Sigmoid colon (tissue), 6 donors: ENCODE measurements at regions not wholly inside any gene's neighbourhood (a gene's known extent, or its start where the extent isn't known, plus 50 kb on each side); places are given as distances from the start of the nearest gene placed in this dataset.

Experiments used
- DNase-seq: peaks from one replicate; pipeline ENCODE4 v3.0.0-alpha.2; 2019
- H3K27ac ChIP-seq, 4 donors: fragments of 200-600 bp; sonication (generic); one replicate each; pipeline ENCODE4 v1.5.1; 2016 to 2019; ENCODE audit warnings: mild to moderate bottlenecking in 1 of 4
- H3K27me3 ChIP-seq, 3 donors: fragments of 200-600 bp; sonication (generic); one replicate each; pipeline ENCODE4 v1.5.1; 2019; ENCODE audit warnings: mild to moderate bottlenecking in 1 of 3
- H3K36me3 ChIP-seq, 4 donors: fragments of 200-600 bp; sonication (generic); one replicate each; pipeline ENCODE4 v1.5.1; 2016 to 2019
- H3K4me1 ChIP-seq, 4 donors: fragments of 200-600 bp; sonication (generic); one replicate each; pipeline ENCODE4 v1.5.1; 2017 to 2019
- H3K4me3 ChIP-seq, 4 donors: fragments of 200-600 bp; sonication (generic); one replicate each; pipeline ENCODE4 v1.5.1; 2017 to 2019; ENCODE audit warnings: mild to moderate bottlenecking in 2 of 4, moderate library complexity in 1 of 4
- H3K9me3 ChIP-seq, 4 donors: fragments of 200-600 bp in 3 of 4; sonication (generic) in 3 of 4; one replicate each; pipeline versions ENCODE4 v1.5.1 to v1.6.1; 2013 to 2019
- EP300 ChIP-seq, 4 donors: sonication (generic); formaldehyde crosslinking; IDR thresholded peaks; one replicate each; pipeline ENCODE4 v1.6.1; 2017; ENCODE audit warnings: antibody characterized with exemption in 4 of 4
- POLR2A ChIP-seq, 2 donors: fragments of 450-650 bp; IDR thresholded peaks; one replicate each; pipeline ENCODE4 v1.6.1; 2016; ENCODE audit warnings: antibody characterized with exemption in 2 of 2, mild to moderate bottlenecking in 2 of 2, moderate library complexity in 2 of 2
- POLR2AphosphoS5 ChIP-seq, 4 donors: sonication (generic); formaldehyde crosslinking; IDR thresholded peaks; one replicate each; pipeline ENCODE4 v1.6.1; 2017; ENCODE audit warnings: antibody characterized with exemption in 4 of 4
- WGBS, 2 donors: extraction: QIAGEN DNeasy Blood & Tissue Kit; methylation state at CpG; one replicate each; pipeline ENCODE4 v1.1.7; 2013; 5-methylcytosine and 5-hydroxymethylcytosine counted together
- intact Hi-C: fragments of 100-400 bp; cut with DNase I; formaldehyde crosslinking; loops from one replicate; pipeline ENCODE4 v1.15.1; 2023
- TF ChIP-seq, protein P1 (sequence below), 4 experiments: fragments of 450-650 bp in 3 of 4; fragments of 200-600 bp in 1 of 4; IDR thresholded peaks; one replicate each; pipeline ENCODE4 v1.5.1; 2016 to 2019; ENCODE audit warnings: antibody characterized with exemption in 4 of 4, mild to moderate bottlenecking in 3 of 4, moderate library complexity in 2 of 4
- donor health status: healthy with polysubstance abuse.
- donor health status: healthy.

DNA sequence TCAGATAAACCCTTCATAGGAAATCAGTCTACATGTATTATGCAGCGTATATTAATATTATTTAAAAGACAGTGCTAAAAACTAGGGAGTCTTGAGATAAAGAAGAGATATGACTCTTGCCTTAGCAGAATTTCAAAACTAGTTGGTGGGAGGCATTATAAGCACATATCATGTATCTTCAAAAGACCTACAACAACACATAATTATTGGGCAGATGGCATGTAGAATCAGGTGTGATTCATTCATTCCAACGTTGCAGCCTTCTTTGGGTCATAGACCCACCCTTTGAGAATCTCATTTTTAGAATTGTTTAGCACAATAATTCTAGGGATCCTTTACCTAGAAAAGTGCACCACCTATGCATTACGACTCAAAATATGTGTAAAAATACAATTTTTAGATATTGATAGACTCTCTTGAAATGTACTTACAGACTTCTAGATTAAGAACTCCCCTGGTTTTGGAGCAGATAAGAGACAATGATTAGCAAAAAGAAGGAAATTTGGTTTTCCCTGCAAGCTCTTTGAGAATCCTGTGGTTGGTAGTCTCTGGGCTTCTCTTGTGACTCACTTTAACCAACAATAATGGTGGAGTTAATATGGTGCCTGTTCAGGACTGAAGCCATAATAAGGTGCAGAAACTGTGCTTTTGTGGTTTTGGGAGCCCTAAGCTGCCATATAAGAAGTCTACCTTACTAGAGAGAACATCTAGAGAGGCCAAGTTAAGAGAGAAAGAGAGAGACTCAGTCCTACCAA is 85.3 kb upstream of the RGS4 start:
- Histone ChIP-seq H3K27ac (no peak overlapping the region), H3K4me1 (no peaks in the 10 kb centered on the region), H3K27me3 (no peaks in the 10 kb centered on the region), H3K36me3 (no peaks in the 10 kb centered on the region), H3K9me3 (no peaks in the 10 kb centered on the region), H3K4me3 (no peak overlapping the region)
- DNase-seq, result no peak
- TF ChIP-seq POLR2A (IDR thresholded peaks at IDR 0.05) (no peak), EP300 (IDR thresholded peaks at IDR 0.05) (no peak), POLR2AphosphoS5 (IDR thresholded peaks at IDR 0.05) (no peak)
- TF ChIP-seq, protein P1, sequence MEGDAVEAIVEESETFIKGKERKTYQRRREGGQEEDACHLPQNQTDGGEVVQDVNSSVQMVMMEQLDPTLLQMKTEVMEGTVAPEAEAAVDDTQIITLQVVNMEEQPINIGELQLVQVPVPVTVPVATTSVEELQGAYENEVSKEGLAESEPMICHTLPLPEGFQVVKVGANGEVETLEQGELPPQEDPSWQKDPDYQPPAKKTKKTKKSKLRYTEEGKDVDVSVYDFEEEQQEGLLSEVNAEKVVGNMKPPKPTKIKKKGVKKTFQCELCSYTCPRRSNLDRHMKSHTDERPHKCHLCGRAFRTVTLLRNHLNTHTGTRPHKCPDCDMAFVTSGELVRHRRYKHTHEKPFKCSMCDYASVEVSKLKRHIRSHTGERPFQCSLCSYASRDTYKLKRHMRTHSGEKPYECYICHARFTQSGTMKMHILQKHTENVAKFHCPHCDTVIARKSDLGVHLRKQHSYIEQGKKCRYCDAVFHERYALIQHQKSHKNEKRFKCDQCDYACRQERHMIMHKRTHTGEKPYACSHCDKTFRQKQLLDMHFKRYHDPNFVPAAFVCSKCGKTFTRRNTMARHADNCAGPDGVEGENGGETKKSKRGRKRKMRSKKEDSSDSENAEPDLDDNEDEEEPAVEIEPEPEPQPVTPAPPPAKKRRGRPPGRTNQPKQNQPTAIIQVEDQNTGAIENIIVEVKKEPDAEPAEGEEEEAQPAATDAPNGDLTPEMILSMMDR (IDR thresholded peaks at IDR 0.05), result no peak
- intact Hi-C loops, result no loop called here
- 78 to 87% methylated on average over 3 of the region's 3 CpGs for WGBS, 2 donors

DNA sequence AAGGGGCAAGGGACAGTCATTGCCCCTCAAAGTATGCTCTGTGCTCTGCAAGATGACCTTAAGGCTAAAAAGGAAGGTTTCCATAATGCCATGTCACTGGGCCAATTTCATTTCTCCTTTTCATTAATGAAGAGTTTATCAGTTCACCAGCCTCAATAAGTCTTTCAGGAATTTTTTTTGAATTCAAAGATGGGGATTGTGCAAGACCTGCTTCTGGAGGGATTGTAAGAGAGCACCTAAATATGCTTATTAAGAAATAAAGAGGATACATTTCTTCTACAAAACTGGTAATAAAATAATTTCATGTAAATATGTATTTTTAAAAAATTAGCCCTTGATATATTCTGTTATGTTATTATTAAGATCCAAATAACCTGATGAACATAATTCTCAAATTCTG is 86.8 kb upstream of the RGS4 start:
- no peak overlapping the region for H3K27ac ChIP-seq
- no peaks in the 10 kb centered on the region for H3K36me3 ChIP-seq
- intact Hi-C loops, result no loop called here
- DNase-seq, result no peak
- H3K27me3 ChIP-seq, result no peaks in the 10 kb centered on the region
- TF ChIP-seq POLR2AphosphoS5 (IDR thresholded peaks at IDR 0.05) (no peak), EP300 (IDR thresholded peaks at IDR 0.05) (no peak), POLR2A (IDR thresholded peaks at IDR 0.05) (no peak)
- TF ChIP-seq, protein P1 (IDR thresholded peaks at IDR 0.05), result no peak
- no peak overlapping the region for H3K4me3 ChIP-seq
- no peaks in the 10 kb centered on the region for H3K9me3 ChIP-seq
- H3K4me1 ChIP-seq, result no peaks in the 10 kb centered on the region

DNA sequence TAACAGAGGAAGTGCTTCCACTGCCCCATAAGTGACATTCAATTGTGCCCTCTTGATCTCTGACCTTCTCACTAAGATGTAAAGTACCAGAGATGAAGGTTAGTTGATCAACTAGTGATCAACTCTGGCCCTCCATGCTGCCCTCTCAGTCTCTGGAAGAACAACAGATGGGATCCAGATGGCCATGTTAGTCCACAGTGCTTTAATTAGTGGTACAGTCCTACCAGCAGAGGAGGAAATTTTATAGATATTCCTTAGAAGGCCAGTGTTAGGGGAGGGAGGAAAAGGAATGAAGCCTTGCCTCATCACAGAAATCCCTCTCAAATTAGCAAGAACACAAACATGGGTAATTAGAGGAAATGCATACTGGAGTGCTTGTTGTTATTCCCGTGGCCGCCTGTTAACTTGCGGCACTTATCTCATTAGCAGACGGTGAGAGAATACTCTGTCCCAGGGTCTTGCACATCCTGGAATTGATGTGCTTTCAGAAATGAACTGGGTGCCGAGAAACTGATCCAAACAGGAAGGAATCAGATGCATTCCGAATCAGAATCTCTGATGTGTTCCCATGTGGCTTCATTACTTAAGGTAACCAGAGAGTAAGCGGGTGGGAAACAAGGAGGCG is 91.1 kb upstream of the RGS4 start:
- 84 to 88% methylated on average over 8 of the region's 8 CpGs for WGBS, 2 donors
- DNase-seq, result no peak
- no peaks in the 10 kb centered on the region for H3K9me3 ChIP-seq
- H3K4me3 ChIP-seq, result no peak overlapping the region
- H3K27ac ChIP-seq, result no peak overlapping the region
- no peaks in the 10 kb centered on the region for H3K4me1 ChIP-seq
- TF ChIP-seq EP300 (IDR thresholded peaks at IDR 0.05) (no peak), POLR2AphosphoS5 (IDR thresholded peaks at IDR 0.05) (no peak), POLR2A (IDR thresholded peaks at IDR 0.05) (no peak)
- TF ChIP-seq, protein P1 (IDR thresholded peaks at IDR 0.05), result no peak
- H3K27me3 ChIP-seq, result no peaks in the 10 kb centered on the region
- H3K36me3 ChIP-seq, result no peaks in the 10 kb centered on the region
- intact Hi-C loops, result no loop called here

DNA sequence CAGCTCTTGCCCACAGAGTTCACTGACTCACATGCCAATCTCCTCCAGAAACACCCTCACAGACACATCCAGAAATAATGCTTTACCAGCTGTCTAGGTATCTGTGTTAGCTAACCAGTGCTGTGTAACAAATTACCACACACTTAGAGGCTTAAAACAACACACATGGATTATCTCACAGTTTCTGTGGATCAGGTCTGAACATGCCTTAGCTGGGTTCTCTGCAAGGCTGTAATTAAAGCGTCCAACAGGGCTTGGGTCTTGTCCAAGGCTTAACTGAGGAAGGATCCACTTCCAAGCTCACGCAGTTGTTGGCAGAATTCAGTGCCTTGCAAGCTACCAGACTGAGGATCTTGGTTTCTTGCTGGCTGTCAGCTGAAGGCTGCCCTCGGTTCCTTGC is 92.5 kb upstream of the RGS4 start:
- WGBS, 2 donors, result 36 to 85% methylated on average over 3 of the region's 3 CpGs
- Histone ChIP-seq H3K27me3 (no peaks in the 10 kb centered on the region), H3K9me3 (no peaks in the 10 kb centered on the region), H3K27ac (no peak overlapping the region), H3K36me3 (no peaks in the 10 kb centered on the region), H3K4me3 (no peak overlapping the region), H3K4me1 (no peaks in the 10 kb centered on the region)
- no peak for DNase-seq
- intact Hi-C loops, result no loop called here
- no peak for TF ChIP-seq EP300 (IDR thresholded peaks at IDR 0.05)
- TF ChIP-seq, protein P1 (IDR thresholded peaks at IDR 0.05), result no peak
- TF ChIP-seq POLR2AphosphoS5 (IDR thresholded peaks at IDR 0.05), result no peak
- TF ChIP-seq POLR2A (IDR thresholded peaks at IDR 0.05), result no peak
